Stimulated activated CD4-positive, alpha-beta T cell treated with anti-CD3 and anti-CD28 coated beads, Interleukin-2, amount 100 ng/mL, for 24 hours (primary cell): ENCODE measurements at regions not wholly inside any gene's neighbourhood (a gene's known extent, or its start where the extent isn't known, plus 50 kb on each side); places are given as distances from the start of the nearest gene placed in this dataset.

Source experiments
- DNase-seq, 2 donors: peaks; one replicate each; pipeline ENCODE4 v3.0.0-alpha.2; 2020

GRCh38 chr1:181392613-181393220 is 90.6 kb upstream of the CACNA1E start:
- DNase-seq = no peak

DNA sequence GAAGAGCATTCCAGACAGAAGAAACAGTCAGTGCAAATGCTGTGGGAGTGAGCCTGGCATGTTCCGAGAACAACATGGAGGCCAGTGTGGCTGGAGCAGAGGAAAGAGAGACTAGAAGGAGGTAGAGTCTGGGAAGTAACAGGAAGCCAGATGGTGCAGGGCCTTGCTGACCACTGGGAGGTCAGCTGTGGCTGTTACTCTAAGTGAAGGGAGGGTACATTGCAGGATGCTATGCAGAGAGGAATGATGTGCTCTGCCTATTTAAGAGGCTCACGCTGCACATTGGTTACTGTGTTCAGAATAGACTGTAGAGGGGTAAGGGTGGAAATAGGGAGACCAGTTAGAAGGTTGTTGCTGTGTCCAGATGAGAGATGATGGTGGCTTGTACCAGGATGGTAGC is 88.6 kb upstream of the CACNA1E start:
- DNase-seq = no peak

GRCh38 chr1:181396171-181396670 is 87.1 kb upstream of the CACNA1E start:
- peak; percentile 27 to 34 for DNase-seq

GRCh38 chr1:181396811-181397210 is 86.5 kb upstream of the CACNA1E start:
- DNase-seq = no peak

DNA sequence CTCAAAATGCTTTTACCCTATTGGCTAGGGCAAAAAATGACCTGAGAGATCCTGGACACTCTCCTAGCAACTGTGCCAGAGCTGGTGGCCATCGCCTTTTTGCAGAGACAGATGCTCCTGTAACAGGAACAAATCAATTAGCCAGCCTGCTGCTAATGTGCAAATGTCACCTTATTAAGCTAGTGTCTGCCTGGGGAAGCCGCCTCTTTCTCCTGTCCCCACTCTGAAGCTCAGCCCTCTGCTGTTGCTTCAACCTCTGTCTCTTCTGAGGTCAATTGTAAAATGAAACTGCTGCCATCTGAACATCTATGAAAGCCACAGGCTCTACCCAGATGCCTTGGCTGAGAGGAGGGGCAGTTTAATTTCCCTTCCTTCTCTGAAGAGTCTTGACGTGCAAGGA is 85.5 kb upstream of the CACNA1E start:
- DNase-seq = peak in 1 of 2 donors; percentile 20

- DNase-seq = peak in 1 of 2 donors; percentile 17
These were observed 84.8 kb upstream of the CACNA1E start for GRCh38 chr1:181398544-181398943.

DNA sequence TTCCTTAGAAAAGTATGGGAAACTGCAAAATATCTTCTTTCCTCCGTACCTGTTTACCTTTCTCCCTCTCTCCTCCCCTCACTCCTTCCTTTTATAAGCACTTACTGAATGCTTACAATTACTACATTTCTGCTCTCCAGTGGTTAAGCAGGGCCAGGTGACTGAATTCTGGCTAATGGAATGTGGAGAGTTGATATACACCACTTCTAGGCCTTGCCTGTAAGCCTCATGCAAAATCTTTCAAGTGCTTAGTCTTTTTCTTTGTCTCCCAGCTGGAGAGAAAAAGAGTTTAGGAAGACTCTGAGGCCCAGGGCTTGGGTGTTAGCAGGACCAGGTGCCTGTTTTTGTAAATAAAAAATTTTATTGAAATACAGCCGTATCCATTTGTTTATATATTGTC is 77.7 kb upstream of the CACNA1E start:
- DNase-seq = no peak

DNA sequence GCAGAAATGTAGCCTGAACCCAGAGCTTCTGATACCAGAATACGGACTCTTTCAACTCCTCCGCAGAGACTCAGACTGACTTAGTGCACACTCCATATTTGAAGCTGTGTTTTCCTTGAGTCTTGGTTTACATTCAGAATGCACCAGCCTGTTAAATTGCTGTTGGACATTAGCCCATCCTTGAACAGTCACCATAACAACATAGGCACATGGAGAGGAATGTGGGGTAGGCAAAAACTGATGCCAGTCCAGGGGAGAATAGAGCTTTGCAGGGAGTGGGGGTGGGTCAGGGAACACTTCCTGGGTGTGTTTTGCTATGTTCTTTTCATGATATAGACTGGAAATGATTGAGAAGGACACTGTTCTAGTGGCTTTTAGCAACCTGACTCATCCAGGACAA is 76.3 kb upstream of the CACNA1E start:
- no peak for DNase-seq

GRCh38 chr1:181409981-181410380 is 73.3 kb upstream of the CACNA1E start:
- DNase-seq = no peak

DNA sequence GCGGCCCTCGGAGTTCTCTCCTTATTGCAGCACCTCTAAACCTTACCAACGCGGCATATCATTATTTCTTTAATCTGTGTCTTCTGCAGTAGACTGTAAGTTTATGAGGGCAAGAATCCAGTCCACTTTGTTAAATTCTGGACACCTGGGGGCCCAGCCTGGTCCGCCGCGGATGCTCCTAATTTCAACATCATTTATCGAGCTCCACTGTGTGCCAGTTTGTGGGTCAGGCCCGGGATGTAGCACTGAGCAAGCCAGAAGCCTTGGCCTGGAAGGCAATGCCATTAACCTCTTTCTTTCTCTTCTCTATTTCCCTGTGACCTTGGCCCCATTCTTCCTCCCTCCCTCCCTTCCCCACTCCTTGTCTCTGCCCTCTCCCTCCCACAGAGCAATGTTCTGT is 70.6 kb upstream of the CACNA1E start:
- no peak for DNase-seq

GRCh38 chr1:181413195-181413815 is 70.0 kb upstream of the CACNA1E start:
- no peak for DNase-seq

- DNase-seq = no peak
These were observed 69.5 kb upstream of the CACNA1E start for GRCh38 chr1:181413836-181414235.

DNA sequence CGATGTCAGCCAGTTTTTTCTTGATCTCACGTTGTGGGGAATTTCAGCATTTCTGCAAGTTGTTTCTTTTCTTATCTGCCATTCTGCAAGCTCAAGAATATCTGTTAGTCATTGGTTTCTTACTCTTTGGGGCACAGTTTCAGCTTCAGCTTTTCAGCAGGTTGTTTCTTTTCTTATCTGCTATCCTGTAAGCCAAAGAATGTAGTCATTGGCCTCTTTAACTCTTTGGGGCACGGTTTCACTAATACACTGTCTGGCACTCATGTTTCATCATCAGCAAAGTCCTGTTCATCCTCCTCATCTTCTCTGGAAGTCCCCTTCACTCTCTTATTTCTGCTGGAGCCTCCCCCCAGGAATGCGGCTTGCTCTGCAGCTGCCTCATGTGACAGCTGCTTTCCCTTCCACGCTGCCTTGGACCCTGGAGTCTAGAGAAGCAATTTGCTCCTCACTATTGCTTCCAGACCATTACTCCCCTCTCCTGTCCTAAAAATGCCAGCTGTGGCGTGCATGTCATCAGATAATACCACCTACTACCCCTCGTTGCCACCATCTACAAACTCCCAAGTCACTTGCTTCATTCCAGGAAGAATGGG is 67.0 kb upstream of the CACNA1E start:
- no peak for DNase-seq

DNA sequence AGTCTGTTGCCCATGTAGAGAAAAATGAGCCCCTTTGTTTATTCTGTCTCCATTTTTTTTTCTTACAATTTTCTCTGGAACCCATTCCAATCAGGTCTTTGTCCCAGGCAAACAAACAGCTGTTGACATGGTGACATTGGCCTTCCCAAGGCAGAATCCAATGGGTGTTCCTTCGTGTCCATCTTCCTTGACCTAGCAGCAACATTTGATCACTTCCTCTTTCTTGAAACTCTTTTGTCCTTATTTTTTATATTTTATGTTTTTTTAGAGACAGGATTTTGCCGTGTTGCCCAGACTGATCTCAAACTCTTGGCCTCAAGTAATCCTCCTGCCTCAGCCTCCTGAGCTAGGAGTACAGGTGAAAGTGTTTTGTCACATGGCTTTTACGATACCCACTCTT is 65.4 kb upstream of the CACNA1E start:
- no peak for DNase-seq

GRCh38 chr1:181423301-181423918 is 59.9 kb upstream of the CACNA1E start:
- peak; percentile 30 to 42 for DNase-seq

GRCh38 chr1:181424786-181425403 is 58.4 kb upstream of the CACNA1E start:
- peak; percentile 84 to 86 for DNase-seq

- no peak for DNase-seq
These were observed 57.8 kb upstream of the CACNA1E start for GRCh38 chr1:181425566-181425965.

DNA sequence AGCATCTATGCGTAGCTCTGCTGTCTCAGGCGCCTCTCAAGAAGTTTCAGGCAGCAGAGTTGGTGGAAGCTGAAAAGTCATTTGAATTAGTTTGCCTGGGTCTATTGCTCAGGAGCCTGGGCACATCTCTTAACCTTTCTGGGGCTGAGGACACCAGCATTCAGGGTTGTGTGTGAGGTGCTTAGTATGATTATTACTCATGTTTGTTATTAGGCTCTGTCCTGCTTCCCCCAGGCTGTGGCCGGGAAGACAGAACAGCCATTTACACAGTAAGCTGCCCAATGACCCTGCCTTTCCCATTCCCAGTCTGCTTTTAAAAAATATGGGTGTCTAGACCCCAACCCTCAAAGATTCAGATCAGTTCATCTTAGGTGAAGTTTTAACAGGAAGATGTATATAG is 53.9 kb upstream of the CACNA1E start:
- DNase-seq = no peak

DNA sequence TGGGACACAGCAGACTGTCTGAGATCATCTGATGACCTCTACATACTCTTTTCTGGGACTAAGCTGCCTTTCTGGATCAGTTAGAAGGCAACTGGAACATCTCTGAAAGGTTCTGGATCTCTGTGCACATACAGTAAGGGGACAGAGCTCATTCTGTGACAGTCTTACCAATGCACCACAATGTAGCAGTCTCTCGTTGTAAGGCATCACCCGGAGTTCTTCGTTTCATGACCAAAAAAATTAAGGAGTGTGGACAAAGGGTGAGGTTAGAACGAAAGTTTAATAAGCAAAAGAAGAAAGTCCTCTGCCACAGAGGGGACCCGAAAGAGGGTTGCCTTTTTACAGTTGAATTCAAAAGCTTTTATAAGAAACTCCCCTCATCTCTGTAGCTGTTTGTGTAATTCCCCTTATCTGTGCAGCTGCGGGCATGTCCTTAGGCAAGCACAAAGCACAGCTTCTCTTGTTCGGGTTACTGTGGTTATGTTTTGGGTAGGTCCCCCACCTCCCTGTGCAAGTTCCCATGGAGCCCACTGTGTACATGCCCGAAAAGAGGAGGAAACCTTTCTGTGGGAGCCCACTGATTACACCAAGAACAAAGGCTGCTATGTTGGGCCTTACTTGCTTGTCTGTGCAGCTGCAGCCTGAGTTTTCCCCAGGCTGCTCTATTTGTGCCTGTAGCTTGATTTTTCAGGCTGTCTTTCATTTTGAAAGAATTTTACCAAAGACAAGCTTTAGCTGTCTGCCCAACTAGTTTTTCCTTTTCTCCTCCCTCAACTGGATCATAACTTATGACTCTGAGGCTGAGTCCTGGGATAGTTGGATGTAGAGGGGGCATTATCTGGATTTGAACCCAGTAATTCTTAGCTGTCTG is 53.1 kb upstream of the CACNA1E start:
- DNase-seq = no peak
